Naive thymus-derived CD8-positive, alpha-beta T cell (primary cell): ENCODE measurements at regions not wholly inside any gene's neighbourhood (a gene's known extent, or its start where the extent isn't known, plus 50 kb on each side); places are given as distances from the start of the nearest gene placed in this dataset. TPM values are rescaled to one million over a fixed set of nuclear protein-coding genes. Genes with fewer than 3 reads are reported as not detected.
"Not testable (repeated sequence)": the region's sequence is repeated elsewhere in the genome, so short reads cannot be mapped to it uniquely, and the experiment has no call there.

Experiments used
- ATAC-seq, 2 donors: fragments of 150-1000 bp; cut with Tn5 transposase in 1 of 2; sonication (Bioruptor Pico), chemical (Tn5 transposase) in 1 of 2; 1 replicate in 1 of 2; 2 replicates in 1 of 2; pipeline ENCODE4 v1.10.0; 2021; ENCODE audit warnings: mild to moderate bottlenecking in 2 of 2, moderate library complexity in 2 of 2
- POLR2A ChIA-PET: fragments of 350-600 bp; sonication (Branson Sonifier 250); formaldehyde crosslinking; loops from one replicate; lab custom pipeline; 2021; ENCODE audit warnings: antibody characterized with exemption; lab: Charles Lee
- DNase-seq, 10 donors: peaks; one replicate each; pipeline versions ENCODE4 v3.0.0 to v3.0.0-alpha.2; 2020 to 2022
- H3K27ac Mint-ChIP-seq, 10 donors: one replicate each; pipeline ENCODE4 v1.8.0; 2020 to 2022; ENCODE audit warnings: mild to moderate bottlenecking in 10 of 10, mixed read lengths in 10 of 10, moderate library complexity in 4 of 10, inconsistent platforms in 1 of 10
- H3K27me3 Mint-ChIP-seq, 5 donors: one replicate each; pipeline ENCODE4 v1.8.0; 2021 to 2022; ENCODE audit warnings: mixed read lengths in 5 of 5
- H3K36me3 Mint-ChIP-seq, 3 donors: one replicate each; pipeline ENCODE4 v1.8.0; 2020 to 2022; ENCODE audit warnings: mixed read lengths in 3 of 3, mild to moderate bottlenecking in 2 of 3, inconsistent platforms in 1 of 3
- H3K4me1 Mint-ChIP-seq, 4 donors: one replicate each; pipeline ENCODE4 v1.8.0; 2021 to 2022; ENCODE audit warnings: mixed read lengths in 4 of 4
- H3K4me3 Mint-ChIP-seq, 10 donors: one replicate each; pipeline ENCODE4 v1.8.0; 2020 to 2022; ENCODE audit warnings: mild to moderate bottlenecking in 10 of 10, mixed read lengths in 10 of 10, moderate library complexity in 6 of 10, inconsistent platforms in 1 of 10
- H3K9me3 Mint-ChIP-seq, 9 donors: one replicate each; pipeline ENCODE4 v1.8.0; 2020 to 2022; ENCODE audit warnings: mixed read lengths in 9 of 9, mild to moderate bottlenecking in 3 of 9, inconsistent platforms in 1 of 9, moderate library complexity in 1 of 9
- microRNA-seq: library from miRNA; unstranded; fragments of <30 nt; microRNA quantifications from one replicate; pipeline ENCODE4 v1.2.0, GENCODE V29; 2022; ENCODE audit warnings: borderline microRNAs expressed

- H3K4me1 Mint-ChIP-seq, POLR2A ChIA-PET, DNase-seq, H3K27me3 Mint-ChIP-seq, ATAC-seq, H3K36me3 Mint-ChIP-seq, H3K27ac Mint-ChIP-seq, H3K4me3 Mint-ChIP-seq: not testable (repeated sequence)
- H3K9me3 Mint-ChIP-seq: peaks cover 0 to 10% (median 4%) of the 10 kb centered on the region in 9 donors
Measured at GRCh38 chr21:13380561-13380960, 229.0 kb upstream of the POTED start.

- H3K27ac Mint-ChIP-seq, DNase-seq, H3K4me3 Mint-ChIP-seq, H3K27me3 Mint-ChIP-seq, ATAC-seq, H3K4me1 Mint-ChIP-seq, POLR2A ChIA-PET, H3K9me3 Mint-ChIP-seq, H3K36me3 Mint-ChIP-seq: not testable (repeated sequence)
Measured at GRCh38 chr21:13384143-13384542, 225.4 kb upstream of the POTED start.

- ATAC-seq, H3K4me1 Mint-ChIP-seq, H3K36me3 Mint-ChIP-seq, POLR2A ChIA-PET, DNase-seq, H3K27me3 Mint-ChIP-seq, H3K27ac Mint-ChIP-seq, H3K4me3 Mint-ChIP-seq: not testable (repeated sequence)
- peaks cover 0 to 13% (median 0%) of the 10 kb centered on the region in 9 donors for H3K9me3 Mint-ChIP-seq
Measured at GRCh38 chr21:13409184-13409583, 200.4 kb upstream of the POTED start.

- ATAC-seq, H3K36me3 Mint-ChIP-seq, H3K27ac Mint-ChIP-seq, H3K4me1 Mint-ChIP-seq, DNase-seq, H3K27me3 Mint-ChIP-seq, H3K4me3 Mint-ChIP-seq, POLR2A ChIA-PET: not testable (repeated sequence)
- peaks cover 0 to 18% (median 2%) of the 10 kb centered on the region in 9 donors for H3K9me3 Mint-ChIP-seq
Measured at GRCh38 chr21:13435863-13436262, 173.7 kb upstream of the POTED start.

- H3K36me3 Mint-ChIP-seq, H3K4me3 Mint-ChIP-seq, ATAC-seq, POLR2A ChIA-PET, DNase-seq, H3K4me1 Mint-ChIP-seq, H3K27me3 Mint-ChIP-seq, H3K27ac Mint-ChIP-seq: not testable (repeated sequence)
- peaks cover 0 to 12% (median 0%) of the 10 kb centered on the region in 9 donors for H3K9me3 Mint-ChIP-seq
Measured at GRCh38 chr21:13447767-13448166, 161.8 kb upstream of the POTED start.

- H3K4me1 Mint-ChIP-seq, DNase-seq, H3K4me3 Mint-ChIP-seq, H3K27ac Mint-ChIP-seq, POLR2A ChIA-PET, ATAC-seq, H3K27me3 Mint-ChIP-seq, H3K36me3 Mint-ChIP-seq: not testable (repeated sequence)
- H3K9me3 Mint-ChIP-seq: peaks cover 0 to 19% (median under 1%) of the 10 kb centered on the region in 9 donors
Measured at GRCh38 chr21:13463562-13463961, 146.0 kb upstream of the POTED start.

Small RNAs in the stretch of these regions (microRNA-seq; reads per million reads assigned to microRNA genes)
- gene MIR3156-3: not detected
